NCI-H345 (cell line): ENCODE measurements at regions not wholly inside any gene's neighbourhood (a gene's known extent, or its start where the extent isn't known, plus 50 kb on each side); places are given as distances from the start of the nearest gene placed in this dataset.

Source experiments
- DNase-seq: peaks from one replicate; lab custom pipeline; 2025; lab: John Stamatoyannopoulos, UW

DNA sequence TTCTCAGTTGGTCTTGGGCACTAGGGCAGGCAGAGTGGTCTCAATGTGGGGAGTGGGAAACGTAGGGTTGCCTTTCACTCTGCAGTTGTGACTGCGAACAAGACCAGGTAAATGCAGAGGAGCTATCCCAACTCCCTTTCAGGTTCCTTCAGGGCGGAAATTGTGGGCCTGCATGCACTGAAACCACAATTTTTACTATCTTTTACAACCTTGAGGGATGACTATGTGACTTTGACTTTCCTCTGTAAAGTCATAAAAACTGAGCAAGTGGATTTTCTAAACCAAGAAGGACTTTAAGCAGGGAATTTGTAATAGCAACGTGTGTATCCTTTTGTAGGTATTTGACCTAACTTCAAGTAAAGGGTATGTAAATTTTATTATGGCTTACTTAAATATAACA, 171.4 kb upstream of the CADPS start:
- DNase-seq: no peak

DNA sequence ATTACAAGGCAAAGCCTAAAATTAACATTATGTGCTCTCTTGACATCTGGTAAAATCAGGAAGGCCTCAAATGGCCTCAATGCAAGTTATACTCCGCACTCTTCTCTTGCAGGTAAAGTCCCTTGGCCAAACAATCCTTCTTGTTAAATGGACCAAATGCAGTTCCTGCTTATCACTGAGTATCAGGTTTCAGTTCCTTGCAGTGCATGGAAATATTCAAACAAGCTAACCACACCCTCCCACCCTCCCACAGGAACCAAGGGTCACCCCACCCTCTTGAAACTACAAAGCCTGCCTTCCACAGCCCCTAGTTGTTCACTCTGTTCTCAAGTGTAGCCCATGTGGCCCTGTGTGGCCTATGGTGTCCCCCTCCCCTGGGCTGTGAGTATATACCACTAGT, 171.9 kb upstream of the CADPS start:
- DNase-seq: no peak

DNA sequence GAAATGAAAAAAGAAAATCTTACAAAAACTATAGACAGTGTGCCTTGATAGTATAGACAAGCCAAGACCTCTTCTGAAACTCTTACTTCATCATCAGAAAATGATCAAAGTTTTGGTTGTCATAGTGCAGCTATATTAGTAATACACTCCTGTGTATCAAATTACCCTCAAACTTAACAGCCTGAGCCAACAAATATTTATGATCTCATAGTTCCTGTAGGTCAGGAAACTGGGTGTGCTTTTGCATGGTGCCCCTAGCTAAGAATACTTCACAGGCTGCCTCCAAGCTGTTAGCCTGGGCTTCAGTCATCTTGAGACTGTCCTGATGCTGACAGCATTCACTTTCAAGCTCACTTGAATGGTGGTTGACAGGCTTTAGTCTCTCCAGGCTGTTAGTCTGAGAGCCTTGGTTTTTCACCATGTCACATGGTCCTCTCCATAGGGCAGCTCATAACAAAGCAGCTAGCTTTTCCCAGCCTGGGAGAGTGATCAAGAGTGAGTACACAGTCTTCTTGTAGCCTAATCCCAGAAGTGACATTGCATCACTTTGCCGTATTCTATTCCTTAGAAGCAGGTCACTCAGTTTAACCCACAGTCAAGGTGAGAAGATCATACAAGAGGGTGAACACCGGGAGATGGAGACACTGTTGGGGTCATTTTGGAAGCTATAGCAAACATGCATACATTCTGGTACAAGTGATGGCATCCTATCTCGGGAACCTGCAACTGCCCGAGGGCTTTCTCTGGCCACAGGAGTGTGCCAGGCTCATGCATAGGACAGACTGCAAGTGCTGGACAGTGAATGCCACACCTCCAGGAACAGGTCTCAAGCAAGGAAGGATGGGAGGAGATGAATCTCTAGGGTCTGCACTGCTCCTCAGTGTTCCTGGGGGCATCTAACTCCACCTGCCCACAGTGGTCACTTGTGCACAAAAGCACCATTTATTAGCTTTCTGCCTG, 173.4 kb upstream of the CADPS start:
- DNase-seq: no peak

GRCh38 chr3:63050548-63051177, 175.4 kb upstream of the CADPS start:
- no peak for DNase-seq

DNA sequence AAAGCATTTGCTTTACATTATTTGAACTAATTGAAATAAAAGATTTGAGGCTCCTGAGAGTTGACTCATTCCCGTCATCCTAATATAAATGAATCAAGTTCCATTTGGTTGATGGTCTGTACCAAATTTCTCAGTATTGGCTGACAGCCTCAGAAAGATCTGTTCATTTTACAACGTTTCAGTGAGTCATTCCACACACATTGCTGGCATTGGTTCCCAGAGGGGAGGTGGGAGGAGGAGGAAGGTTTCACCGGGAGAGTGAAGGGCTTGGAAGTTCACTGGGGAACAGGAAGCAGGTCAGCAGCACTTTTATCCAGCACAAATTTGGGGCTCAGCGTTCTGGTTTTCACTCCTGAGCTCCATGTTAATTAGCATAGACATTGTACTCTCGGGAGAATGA, 176.7 kb upstream of the CADPS start:
- DNase-seq: no peak

- no peak for DNase-seq
These were observed 181.7 kb upstream of the CADPS start for GRCh38 chr3:63056932-63057331.

DNA sequence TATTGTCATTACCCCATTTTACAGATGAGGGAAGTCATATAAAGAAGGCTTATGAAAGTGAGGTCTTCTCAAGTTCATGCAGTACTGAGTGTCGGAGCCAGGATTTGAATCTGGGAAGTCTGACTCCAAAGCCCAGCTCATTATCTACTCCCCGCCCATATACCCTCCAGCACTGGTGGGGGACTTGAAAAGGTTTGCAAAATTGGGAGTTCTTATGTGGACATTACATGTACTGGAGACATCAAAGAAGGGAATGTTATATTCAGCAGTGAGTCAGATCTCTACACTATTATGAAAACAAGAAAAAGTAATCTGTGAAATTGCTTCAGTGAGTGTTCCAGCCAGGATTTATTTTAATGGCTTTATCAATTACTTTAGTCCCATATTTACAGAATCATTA, 185.2 kb upstream of the CADPS start:
- no peak for DNase-seq

DNA sequence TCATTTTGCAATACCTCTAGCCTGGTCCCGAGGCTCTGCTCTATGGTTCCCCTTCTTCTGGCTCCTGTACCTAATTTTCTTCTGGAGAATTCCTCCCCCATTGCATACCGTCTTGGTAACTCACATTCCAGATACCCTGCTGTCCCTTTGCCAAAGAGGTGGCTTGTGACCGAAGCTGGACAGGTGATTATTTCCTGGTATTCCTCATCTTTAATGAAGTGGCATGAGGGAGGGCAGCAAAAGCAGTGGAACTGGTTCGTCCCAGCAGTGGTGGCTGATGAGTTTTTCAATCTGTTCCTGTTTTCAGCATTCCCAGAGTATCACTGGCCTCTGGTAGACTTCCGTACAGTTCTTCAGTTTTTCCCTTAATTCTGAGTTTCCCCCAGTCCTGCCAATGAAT, 186.2 kb upstream of the CADPS start:
- no peak for DNase-seq

GRCh38 chr3:63064209-63064755, 189.1 kb upstream of the CADPS start:
- no peak for DNase-seq

GRCh38 chr3:63067999-63068645, 192.9 kb upstream of the CADPS start:
- peak; percentile 44 for DNase-seq

DNA sequence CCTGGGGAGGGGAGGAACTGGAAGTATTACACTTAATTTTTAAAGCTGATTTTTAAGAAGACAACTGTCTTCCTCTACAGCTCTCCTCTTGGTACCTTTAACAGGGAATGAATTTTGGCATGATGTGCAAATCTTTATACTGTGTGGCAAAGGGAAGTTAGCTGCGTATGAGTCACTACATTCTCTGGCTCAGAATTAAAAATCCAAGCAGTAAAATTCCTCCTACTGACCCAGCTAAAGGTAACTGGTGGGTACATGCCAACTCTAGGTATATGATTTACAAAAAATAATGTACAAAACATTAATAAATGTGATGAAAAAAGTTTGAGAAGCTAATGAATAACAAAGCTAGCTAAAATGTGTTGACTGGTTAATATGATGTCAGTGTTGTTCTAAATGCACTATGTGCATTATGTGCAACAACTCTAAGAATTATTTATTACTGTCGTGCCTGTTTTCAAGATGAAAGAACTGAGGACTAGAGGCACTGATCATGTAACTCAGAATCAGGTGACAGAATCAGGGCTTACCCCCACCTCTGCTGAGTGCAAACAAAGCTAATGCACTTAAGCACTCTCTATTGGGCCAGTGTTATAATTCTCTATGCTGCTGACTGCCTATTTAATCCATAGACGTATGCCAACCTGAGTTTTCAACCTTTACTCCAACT, 194.7 kb upstream of the CADPS start:
- DNase-seq: peak; percentile 30

GRCh38 chr3:63070476-63070810, 195.2 kb upstream of the CADPS start:
- DNase-seq: no peak

GRCh38 chr3:63076357-63076756, 201.1 kb upstream of the CADPS start:
- no peak for DNase-seq

DNA sequence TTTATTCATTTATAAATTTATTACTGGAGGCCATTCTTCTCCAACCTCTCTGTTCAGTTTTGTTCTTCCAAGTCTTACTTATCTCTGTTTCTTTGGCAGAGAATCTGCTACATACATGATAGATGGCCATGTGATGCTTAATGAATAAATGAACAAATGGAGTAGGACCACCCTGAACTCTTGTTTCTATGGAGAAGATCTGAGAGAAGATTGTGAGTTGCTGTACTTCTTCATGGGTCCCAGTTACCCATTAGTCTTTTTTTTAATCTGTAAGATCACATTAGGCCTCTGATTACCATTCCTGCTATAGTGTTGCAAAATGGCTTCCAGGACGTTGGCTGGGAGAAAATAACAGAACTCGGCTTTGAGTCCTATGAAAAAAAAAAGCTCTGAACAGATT, 191.9 kb upstream of the SYNPR start:
- no peak for DNase-seq

GRCh38 chr3:63089007-63089750, 188.9 kb upstream of the SYNPR start:
- DNase-seq: no peak

DNA sequence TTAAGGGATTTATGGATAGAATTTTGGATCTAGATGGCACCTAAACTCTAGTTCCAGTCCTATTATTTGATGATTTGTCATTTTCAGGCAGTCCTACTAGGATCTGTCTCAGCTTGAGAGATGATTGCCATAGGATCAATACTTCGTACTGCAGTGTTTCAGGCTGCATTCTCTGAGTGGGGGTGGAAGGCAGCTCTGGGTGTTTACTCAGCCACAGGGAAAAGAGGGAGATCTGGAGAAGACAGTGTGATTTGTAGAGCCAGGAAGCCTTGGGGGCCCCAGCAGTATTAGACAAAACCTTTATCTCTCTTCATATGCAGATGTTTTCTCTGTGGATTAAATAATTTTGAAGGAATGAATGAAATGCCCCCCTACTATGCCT, 188.4 kb upstream of the SYNPR start:
- DNase-seq: no peak

- no peak for DNase-seq
These were observed 187.5 kb upstream of the SYNPR start for GRCh38 chr3:63090656-63091055.

DNA sequence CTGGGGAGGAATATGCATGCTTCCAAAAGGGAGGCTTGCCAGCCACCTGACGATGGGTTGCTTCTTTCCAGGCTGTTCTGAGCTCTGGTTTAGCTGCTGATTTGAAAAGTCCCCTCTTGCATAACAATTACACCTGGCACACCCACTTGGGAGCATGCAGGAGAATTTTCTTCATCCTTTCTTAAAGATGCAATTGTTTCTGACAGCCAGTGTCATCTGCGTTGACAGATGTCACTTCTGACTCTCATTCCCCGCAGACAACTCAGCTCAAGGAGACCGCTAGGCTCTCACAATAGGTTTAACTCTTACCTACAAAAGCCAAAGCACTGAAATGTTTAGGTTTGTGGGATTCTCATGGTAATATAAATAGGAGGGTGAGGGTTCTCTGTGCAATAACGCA, 185.6 kb upstream of the SYNPR start:
- no peak for DNase-seq

- DNase-seq: no peak
These were observed 183.3 kb upstream of the SYNPR start for GRCh38 chr3:63094642-63095408.

DNA sequence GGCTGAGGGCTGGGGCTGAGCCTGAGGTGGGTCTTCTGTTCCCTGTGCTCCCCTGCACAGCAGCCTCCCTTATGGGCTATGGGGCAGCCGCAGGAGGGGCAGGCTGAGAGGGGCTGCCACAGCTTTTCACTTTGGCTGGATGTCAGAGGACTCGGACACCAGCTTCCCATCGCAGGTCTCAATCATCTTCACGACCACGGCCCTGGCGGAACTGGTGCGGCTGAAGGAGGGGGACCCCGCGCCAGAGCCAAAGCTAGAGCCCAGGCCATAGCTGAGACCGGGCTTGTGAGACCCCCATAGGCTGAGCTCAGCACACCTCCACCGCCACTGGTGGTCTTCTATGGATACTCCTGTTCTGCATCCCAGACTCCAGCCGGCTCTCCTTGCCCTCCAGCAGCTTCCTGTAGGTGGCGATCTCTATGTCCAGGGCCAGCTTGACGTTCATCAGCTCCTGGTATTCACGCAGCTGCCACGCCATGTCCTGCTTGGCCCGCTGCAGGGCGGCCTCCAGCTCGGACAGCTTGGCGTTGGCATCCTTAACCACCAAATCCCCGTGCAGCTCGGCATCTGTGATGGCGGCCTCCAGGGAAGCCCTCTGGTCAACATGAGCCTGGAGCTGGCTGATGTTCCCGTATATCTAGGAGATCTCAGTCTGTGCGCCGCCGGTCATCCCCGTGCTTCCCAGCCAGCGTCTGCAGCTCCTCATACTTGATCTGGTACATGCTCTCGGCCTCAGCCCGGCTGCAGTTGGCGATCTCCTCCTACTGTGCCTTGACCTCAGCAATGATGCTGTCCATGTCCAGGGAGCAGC, 181.7 kb upstream of the SYNPR start:
- DNase-seq: no peak
